GM20000 (cell line): ENCODE measurements at regions not wholly inside any gene's neighbourhood (a gene's known extent, or its start where the extent isn't known, plus 50 kb on each side); places are given as distances from the start of the nearest gene placed in this dataset.

Experiments
- DNase-seq: peaks from one replicate; pipeline ENCODE4 v3.0.0; 2012; ENCODE audit warnings: low spot score
- TF ChIP-seq, protein P1 (sequence below): IDR thresholded peaks from 2 replicates; pipeline ENCODE4 v1.5.1; 2012; ENCODE audit warnings: mild to moderate bottlenecking, control low read depth; ENCODE audit errors: extremely low read depth, missing control alignments

DNA sequence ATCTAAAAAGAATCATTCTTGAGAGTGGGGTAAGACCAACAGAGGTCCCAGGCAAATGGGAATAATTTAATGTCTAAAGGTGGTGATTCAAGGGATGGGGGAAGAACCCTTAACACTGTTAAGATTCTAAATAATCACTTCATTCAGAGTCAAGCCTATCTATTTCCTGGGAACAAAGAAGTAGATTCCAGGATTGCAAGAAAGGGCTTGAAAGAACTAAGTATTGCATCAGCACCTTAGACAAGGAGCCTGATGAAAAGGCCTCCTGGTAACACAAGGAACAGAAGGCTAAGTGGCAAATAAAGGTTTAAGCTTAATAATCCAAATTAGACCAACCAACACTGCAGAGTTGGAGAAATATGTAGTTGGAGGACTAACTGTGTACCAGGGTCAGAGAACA lies 620.7 kb upstream of the BTBD3 start:
- no peak for DNase-seq
- TF ChIP-seq, protein P1, sequence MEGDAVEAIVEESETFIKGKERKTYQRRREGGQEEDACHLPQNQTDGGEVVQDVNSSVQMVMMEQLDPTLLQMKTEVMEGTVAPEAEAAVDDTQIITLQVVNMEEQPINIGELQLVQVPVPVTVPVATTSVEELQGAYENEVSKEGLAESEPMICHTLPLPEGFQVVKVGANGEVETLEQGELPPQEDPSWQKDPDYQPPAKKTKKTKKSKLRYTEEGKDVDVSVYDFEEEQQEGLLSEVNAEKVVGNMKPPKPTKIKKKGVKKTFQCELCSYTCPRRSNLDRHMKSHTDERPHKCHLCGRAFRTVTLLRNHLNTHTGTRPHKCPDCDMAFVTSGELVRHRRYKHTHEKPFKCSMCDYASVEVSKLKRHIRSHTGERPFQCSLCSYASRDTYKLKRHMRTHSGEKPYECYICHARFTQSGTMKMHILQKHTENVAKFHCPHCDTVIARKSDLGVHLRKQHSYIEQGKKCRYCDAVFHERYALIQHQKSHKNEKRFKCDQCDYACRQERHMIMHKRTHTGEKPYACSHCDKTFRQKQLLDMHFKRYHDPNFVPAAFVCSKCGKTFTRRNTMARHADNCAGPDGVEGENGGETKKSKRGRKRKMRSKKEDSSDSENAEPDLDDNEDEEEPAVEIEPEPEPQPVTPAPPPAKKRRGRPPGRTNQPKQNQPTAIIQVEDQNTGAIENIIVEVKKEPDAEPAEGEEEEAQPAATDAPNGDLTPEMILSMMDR: no peak

DNA sequence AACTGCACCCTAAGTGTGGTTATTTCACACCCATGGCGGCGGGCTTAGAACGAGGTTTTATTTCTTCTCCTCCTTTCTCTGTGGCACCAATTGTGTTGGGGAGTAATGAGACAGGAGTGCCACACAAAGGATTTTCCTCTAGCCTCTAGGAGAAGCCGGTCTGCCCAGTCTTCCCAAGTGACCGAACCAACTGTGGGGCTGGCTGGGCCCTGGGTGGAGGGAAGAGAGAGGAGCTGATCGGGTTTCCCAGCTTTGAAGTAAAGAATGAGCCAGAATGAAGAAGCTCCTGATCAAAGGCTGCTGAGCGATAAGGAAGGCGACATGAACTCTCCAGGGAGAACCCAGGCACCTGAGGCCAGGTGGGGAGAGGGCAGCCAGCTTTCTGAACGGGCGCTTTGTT lies 616.0 kb upstream of the BTBD3 start:
- DNase-seq: no peak
- TF ChIP-seq, protein P1: no peak

DNA sequence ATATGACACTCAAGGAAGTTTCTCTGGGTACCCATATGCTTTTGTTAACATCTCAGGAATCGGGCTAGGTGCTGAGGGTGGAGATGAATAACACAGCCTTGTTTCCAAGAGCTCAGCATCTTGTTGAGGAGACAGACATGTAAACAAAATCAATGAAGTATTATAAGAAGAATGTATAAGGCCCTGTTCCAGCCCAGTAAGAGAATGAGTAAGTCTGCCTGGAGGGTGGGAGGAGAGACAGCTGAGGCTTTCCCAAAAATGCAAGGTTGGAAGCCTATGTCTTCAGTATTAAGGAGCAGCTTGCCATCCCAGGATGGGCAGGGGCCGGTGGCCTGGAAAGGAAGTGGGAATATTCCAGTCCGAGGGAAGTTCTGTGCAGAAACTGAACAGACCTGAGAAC lies 615.3 kb upstream of the BTBD3 start:
- no peak for DNase-seq
- TF ChIP-seq, protein P1: no peak

DNA sequence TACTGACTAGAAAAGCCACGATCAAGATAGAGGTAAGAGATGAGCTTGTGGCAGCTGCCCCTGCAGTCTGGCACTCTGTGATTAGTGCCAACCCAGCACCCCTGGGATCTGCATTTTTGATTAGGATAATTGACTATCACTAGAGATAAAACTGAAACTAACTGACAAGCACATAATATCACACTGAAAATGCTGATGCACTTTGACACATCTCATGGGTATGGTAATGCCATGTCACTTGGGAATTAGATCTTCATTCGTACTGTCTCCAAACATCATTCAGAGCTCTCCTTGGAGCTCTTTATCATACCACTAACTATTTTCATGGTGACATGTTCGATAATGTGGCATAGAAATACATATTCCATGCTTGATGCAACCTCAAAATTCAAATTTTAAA lies 612.9 kb upstream of the BTBD3 start:
- TF ChIP-seq, protein P1: no peak
- DNase-seq: no peak

DNA sequence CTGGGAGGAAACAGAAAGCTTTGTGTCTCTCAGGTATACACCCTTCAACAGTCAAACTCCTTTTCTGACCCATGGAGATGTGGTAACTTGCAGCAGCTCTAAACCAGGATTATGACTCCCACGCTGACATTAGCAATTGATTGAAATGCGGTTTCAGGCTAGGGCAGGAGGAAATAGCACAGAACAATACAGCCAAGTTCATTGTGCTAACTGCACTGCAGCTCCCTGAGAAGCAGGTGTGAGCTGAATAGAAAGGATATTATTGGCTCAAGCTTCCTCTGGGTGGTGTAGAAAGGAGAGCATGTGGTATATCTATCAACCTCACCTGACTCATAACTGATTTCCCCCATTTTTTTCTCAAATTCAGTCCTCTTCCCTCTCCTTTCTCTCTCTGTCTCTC lies 612.3 kb upstream of the BTBD3 start:
- TF ChIP-seq, protein P1: no peak
- DNase-seq: peak; percentile 7

DNA sequence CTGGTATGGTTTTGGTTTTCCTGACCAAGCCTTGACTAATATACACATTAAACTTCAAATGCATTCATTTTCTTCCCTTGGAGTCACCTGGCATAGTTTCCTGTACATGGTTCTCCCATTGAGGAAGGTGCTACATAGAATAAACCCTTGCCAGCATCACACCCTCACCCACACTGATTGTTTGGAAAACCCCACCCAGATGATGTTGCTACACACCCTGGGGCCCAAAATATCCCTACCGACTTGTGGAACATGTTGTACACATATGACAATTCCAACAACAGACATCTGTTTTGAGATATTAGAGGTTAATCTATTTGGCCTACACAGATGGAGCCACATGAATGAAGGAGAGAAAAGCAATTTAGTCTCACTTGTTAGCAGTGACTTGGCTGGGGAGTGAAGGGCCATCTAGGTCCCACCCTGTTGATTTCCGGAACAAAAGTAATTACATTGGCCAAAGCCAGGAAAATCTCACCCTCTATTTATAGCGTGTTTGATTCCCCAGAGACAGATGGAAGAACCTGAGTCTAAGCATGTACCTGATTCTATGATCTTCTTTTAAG lies 606.0 kb upstream of the BTBD3 start:
- DNase-seq: no peak
- TF ChIP-seq, protein P1: no peak

DNA sequence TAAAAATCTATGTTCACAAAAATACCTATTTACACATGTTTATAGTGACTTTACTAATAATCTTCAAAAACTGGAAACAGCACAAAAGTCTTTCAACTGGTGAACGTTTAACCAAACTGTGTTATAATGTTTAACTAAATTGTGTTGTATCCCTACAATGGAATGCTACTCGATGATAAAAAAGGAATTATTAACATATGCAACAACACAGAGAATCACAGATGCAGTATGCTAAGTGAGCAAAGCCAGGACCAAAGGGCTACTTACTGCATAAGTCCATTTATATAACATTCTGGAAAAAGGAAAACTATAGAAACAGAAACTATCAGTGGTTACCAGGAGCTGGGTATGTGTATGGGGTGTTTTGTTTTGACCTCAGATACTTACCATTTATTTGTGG lies 602.2 kb upstream of the BTBD3 start:
- no peak for DNase-seq
- TF ChIP-seq, protein P1: no peak
